ENCODE measurements at regions not wholly inside any gene's neighbourhood (a gene's known extent, or its start where the extent isn't known, plus 50 kb on each side); places are given as distances from the start of the nearest gene placed in this dataset.

DNA sequence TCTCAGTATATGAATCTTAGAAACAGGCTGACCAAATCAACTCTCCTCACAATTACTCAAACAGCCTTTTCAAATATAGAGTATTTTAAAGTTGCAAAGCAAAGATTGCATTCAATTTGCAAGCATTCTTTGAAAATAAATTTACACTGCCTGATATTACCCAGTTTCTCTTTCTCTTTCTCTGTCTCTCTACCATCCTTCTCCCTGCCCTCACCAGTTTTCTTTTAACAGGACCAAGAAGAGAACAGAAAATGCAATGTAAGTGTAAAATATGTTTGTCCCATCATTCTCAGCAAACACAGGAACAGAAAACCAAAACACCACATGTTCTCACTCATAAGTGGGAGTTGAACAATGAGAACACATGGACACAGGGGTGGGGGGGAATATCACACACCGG is 520.3 kb upstream of the USP15 start:
- H3K79me2 ChIP-seq = no peaks in the 10 kb centered on the region
- no peak overlapping the region for H2AFZ ChIP-seq
- TF ChIP-seq, protein P1, sequence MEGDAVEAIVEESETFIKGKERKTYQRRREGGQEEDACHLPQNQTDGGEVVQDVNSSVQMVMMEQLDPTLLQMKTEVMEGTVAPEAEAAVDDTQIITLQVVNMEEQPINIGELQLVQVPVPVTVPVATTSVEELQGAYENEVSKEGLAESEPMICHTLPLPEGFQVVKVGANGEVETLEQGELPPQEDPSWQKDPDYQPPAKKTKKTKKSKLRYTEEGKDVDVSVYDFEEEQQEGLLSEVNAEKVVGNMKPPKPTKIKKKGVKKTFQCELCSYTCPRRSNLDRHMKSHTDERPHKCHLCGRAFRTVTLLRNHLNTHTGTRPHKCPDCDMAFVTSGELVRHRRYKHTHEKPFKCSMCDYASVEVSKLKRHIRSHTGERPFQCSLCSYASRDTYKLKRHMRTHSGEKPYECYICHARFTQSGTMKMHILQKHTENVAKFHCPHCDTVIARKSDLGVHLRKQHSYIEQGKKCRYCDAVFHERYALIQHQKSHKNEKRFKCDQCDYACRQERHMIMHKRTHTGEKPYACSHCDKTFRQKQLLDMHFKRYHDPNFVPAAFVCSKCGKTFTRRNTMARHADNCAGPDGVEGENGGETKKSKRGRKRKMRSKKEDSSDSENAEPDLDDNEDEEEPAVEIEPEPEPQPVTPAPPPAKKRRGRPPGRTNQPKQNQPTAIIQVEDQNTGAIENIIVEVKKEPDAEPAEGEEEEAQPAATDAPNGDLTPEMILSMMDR (IDR thresholded peaks at IDR 0.05) = no peak
- H3K27me3 ChIP-seq (ENCODE audit: control insufficient read depth, insufficient read depth, low read length) = no peaks in the 10 kb centered on the region
- no peak overlapping the region for H3K9ac ChIP-seq
- no peak overlapping the region for H3K27ac ChIP-seq
- H3K4me2 ChIP-seq (ENCODE audit: low read length) = no peak overlapping the region
- no peaks in the 10 kb centered on the region for H3K4me1 ChIP-seq
- H3K4me3 ChIP-seq (ENCODE audit: low read depth, low read length) = no peak overlapping the region
- no peaks in the 10 kb centered on the region for H3K9me3 ChIP-seq (ENCODE audit: control insufficient read depth, low read length)
- H3K36me3 ChIP-seq (ENCODE audit: control insufficient read depth, insufficient read depth, low read length) = no peaks in the 10 kb centered on the region

DNA sequence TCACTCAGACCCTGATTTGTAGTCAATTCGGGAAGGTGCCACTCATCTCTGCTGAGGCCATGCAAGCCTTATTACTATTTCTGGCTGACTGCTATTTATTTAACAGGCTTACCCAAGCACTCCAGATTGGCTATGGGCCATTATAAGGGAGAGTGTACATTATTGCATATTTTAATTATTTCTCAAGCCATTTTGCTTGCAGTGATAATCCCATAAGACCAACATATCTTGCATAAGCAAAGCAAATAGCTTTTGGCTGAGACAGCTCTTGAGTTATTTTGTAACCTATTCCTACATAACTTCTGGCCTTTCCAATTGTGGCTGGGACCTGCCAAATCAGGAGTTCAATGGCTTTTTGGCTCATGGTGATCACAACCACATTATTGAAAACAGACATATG is 509.6 kb upstream of the USP15 start:
- Histone ChIP-seq H3K79me2 (no peaks in the 10 kb centered on the region), H3K27me3 (ENCODE audit: control insufficient read depth, insufficient read depth, low read length) (no peaks in the 10 kb centered on the region), H3K9ac (no peak overlapping the region), H3K4me3 (ENCODE audit: low read depth, low read length) (no peak overlapping the region), H3K4me1 (no peaks in the 10 kb centered on the region), H3K9me3 (ENCODE audit: control insufficient read depth, low read length) (no peaks in the 10 kb centered on the region), H3K27ac (no peak overlapping the region), H3K4me2 (ENCODE audit: low read length) (no peak overlapping the region), H3K36me3 (ENCODE audit: control insufficient read depth, insufficient read depth, low read length) (no peaks in the 10 kb centered on the region), H2AFZ (no peak overlapping the region)
- TF ChIP-seq, protein P1 (IDR thresholded peaks at IDR 0.05) = no peak

DNA sequence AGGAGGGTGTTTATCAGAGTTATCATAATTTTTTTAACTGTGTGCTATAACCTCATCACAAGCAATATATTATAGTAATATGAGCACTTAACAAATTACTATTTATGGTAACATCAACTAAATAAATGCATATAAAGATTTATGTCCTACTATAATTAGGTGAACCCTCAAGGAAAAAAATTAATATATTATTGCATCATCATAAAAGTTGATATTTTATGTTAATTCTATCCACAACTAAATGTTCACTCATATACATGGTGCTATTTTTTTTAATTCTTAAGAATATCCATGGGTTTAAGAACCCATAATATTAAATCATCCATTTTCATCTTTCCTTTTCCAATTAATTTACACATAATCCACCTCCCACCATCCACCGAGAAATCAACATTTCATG is 506.0 kb upstream of the USP15 start:
- Histone ChIP-seq H3K27ac (no peak overlapping the region), H3K4me3 (ENCODE audit: low read depth, low read length) (no peak overlapping the region), H2AFZ (no peak overlapping the region), H3K79me2 (no peaks in the 10 kb centered on the region), H3K36me3 (ENCODE audit: control insufficient read depth, insufficient read depth, low read length) (no peaks in the 10 kb centered on the region), H3K4me2 (ENCODE audit: low read length) (no peak overlapping the region), H3K9ac (no peak overlapping the region), H3K4me1 (no peaks in the 10 kb centered on the region), H3K9me3 (ENCODE audit: control insufficient read depth, low read length) (no peaks in the 10 kb centered on the region), H3K27me3 (ENCODE audit: control insufficient read depth, insufficient read depth, low read length) (no peaks in the 10 kb centered on the region)
- TF ChIP-seq, protein P1 (IDR thresholded peaks at IDR 0.05) = no peak

DNA sequence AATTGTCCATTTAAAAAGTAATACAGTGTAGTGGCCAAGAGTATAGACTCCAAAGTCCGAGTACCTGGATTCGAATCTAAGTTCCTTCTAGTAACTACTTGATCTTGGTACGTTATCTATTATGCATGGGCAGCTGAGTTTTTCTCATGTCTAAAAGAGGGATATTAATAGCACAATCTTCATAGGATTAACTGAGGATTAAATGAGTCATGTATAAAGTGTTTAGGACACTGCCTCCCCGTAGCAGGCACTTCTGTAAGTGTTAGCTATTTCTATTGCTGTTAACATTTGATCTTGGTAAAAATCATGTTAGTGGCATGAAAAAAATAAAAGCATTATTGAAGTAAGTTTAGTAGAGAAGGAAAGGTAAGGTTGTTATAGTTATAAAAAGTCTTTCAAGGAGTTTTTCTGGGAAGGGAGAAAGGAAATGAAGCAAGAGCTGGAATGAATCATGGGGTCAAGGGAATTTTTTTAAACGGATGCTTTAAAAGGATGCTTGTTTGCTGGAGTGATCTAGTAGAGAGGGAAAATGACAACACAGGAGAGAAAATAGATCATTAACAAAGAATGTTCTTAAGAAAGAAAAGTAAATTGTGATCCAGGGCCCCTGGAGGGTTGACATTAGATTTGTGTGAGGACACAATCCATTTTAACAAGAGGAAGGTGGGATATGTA is 502.2 kb upstream of the USP15 start:
- no peak overlapping the region for H3K4me2 ChIP-seq (ENCODE audit: low read length)
- H3K27me3 ChIP-seq (ENCODE audit: control insufficient read depth, insufficient read depth, low read length) = no peaks in the 10 kb centered on the region
- H3K9me3 ChIP-seq (ENCODE audit: control insufficient read depth, low read length) = no peaks in the 10 kb centered on the region
- H3K4me1 ChIP-seq = no peaks in the 10 kb centered on the region
- H3K4me3 ChIP-seq (ENCODE audit: low read depth, low read length) = no peak overlapping the region
- H3K79me2 ChIP-seq = no peaks in the 10 kb centered on the region
- H3K36me3 ChIP-seq (ENCODE audit: control insufficient read depth, insufficient read depth, low read length) = no peaks in the 10 kb centered on the region
- no peak overlapping the region for H3K27ac ChIP-seq
- TF ChIP-seq, protein P1 (IDR thresholded peaks at IDR 0.05) = no peak
- no peak overlapping the region for H2AFZ ChIP-seq
- no peak overlapping the region for H3K9ac ChIP-seq

DNA sequence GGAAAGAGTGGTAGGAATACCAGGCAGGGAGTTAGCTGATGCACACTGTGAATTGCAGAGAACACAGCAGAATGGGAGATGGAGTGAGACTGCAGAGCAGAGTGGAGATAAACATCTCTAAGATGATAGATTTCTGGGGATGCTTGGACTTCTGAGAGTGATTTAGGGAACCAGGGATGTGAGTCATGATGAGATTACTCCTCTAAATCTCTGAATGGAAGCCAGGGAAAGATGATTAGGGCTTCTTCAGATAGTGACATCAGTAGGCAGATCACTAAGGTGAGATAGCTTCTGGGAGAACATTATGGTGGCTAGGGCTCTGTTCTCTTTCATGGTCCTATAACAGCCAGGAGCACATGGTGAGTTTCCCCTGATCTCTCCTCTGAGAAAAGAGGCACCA is 501.5 kb upstream of the USP15 start:
- Histone ChIP-seq H3K4me3 (ENCODE audit: low read depth, low read length) (no peak overlapping the region), H3K9ac (no peak overlapping the region), H3K4me2 (ENCODE audit: low read length) (no peak overlapping the region), H3K36me3 (ENCODE audit: control insufficient read depth, insufficient read depth, low read length) (no peaks in the 10 kb centered on the region), H3K27ac (no peak overlapping the region), H3K9me3 (ENCODE audit: control insufficient read depth, low read length) (no peaks in the 10 kb centered on the region), H2AFZ (no peak overlapping the region), H3K79me2 (no peaks in the 10 kb centered on the region), H3K27me3 (ENCODE audit: control insufficient read depth, insufficient read depth, low read length) (no peaks in the 10 kb centered on the region), H3K4me1 (no peaks in the 10 kb centered on the region)
- TF ChIP-seq, protein P1 (IDR thresholded peaks at IDR 0.05) = no peak
